GM19025 (cell line): ENCODE measurements at regions not wholly inside any gene's neighbourhood (a gene's known extent, or its start where the extent isn't known, plus 50 kb on each side); places are given as distances from the start of the nearest gene placed in this dataset.

Experiments
- ATAC-seq: cut with Tn5 transposase; IDR thresholded peaks from one replicate; pipeline ENCODE4 v1.9.1; 2021; ENCODE audit warnings: mild to moderate bottlenecking, low read depth, moderate library complexity; ENCODE audit not compliant: unreplicated experiment

DNA sequence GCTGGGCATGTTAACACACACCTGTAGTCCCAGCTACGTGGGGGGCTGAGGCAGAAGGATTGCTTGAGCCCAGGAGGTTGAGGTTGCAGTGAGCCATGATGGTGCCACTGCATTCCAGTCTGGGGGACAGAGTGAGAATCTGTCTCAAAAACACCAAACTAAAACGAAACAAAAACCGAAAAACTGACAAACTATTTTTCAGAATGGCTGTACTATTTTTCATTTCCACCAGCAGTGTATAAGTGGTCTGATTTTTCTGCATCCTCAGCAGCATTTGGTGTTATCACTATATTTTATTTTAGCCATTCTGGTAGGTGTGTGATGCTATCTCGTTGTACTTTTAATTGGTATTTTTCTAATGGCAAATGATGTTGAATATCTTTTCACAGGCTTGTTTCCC lies 95.2 kb downstream of the PDCL3 start:
- ATAC-seq = no peak

DNA sequence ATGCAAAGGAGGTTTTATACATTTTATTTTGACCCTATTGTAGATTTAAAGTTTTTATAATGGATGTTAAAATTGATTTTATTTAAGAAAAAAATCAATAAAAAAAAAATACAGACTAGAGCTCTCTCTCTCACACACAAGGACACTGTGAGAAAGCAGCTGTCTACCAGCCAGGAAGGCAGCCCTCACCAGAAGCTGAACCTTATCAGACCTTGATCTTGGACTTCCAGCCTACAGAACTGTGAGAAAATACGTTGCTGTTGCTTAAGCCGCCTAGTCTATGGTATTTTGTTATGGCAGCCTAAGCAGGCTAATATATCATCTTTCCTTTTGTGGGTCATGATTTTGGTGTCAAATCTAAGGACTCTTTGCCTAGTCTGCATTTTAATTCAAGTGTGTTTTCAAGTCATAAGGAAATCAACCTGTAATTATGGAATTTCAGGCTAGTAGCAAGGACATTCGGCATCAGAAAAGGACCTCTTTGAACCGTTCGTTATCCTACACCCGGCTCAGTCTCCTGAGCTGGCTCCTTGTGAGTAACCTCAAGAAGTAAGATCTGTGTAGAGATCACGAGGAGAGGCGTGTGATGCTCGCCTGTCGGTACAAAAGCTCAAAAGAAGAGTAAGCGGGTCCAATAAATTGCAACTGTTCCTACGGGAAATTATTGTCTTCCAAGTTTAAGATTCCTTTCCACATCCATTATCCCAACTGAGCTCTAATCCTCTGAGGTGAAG lies 98.2 kb downstream of the PDCL3 start:
- no peak for ATAC-seq

DNA sequence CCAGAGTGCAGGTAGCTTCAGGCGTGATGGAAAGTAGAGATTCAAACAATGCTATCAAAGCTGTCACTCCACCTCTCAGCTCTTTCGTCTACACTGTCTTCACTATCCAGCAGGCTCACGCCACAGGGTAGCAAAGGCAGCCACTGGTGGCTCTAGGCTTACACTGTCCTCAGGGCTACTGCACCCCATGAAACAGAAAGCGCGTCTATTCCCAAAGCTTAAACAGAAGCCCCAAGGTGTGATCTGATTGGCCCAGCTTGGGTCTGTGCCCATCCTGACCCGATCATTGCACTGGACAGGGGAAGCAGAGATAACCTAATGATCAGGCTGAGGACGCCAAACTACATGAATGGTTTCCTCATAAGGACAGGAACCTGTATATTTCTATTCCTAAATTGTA lies 100.1 kb downstream of the PDCL3 start:
- no peak for ATAC-seq

DNA sequence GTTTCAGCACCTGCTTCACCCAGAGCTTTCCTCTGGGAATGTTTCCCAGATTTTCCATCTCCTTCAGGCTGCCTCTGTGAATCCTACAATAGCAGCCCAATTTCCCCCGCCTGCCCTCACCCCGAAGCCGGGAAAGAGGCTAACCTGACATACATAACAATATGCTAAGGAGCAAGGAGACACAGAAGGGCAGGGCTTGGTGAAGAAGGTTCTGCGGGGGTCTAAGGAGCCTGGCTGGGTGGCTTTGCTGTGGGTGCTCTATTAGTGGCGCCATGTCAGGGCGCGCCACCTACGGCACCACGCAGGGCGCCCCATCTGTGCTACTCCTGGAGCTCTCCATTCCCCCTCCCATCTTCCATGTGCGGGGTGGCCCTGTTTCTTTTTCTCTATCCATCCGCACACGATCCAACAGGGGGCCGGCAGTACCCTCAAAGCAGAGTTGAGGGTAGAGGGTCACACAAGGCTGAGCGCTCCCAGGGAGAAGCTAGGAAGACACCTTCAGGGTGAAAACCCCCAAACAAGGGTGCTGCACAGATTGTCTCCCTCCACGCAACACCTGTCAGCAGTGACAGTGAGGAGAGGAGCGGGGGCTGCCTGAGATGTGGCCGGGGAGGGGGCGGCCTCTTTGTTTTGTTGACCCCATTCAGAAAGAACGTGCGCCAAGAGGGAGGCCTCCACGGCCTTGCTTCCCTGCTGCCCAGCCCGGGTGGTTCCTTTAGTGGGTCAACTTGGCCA lies 101.4 kb downstream of the PDCL3 start:
- no peak for ATAC-seq

DNA sequence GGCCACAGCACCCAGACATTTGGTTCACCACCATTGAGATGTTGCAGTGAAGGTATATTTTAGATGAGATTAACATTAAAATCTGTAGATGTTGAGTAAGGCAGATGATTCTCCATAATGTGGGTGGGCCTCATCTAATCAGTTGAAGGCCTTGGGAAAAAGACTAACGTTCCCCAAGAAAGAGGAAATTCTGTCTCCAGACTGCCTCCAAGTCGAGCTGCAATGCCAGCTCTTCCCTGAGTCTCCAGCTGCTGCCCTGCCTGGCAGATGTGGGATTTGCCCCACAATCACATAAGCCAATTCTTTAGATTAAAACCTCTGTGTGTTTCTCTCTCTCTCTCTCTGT lies 101.9 kb downstream of the PDCL3 start:
- ATAC-seq = no peak

DNA sequence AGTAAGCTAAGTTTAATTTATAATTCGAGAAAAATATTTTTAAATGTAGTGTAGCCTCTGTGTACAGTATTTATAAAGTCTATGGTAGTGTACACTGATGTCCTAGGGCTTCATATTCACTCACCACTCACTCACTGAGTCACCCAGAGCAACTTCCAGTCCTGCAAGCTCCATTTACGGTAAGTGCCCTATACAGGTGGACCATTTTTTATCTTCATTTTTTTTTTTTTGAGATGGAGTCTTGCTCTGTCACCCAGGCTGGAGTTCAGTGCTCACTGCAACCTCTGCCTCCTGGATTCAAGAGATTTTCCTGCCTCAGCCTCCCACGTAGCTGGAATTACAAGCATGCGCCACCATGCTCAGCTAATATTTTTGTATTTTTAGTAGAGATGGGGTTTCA lies 104.2 kb downstream of the PDCL3 start:
- no peak for ATAC-seq

DNA sequence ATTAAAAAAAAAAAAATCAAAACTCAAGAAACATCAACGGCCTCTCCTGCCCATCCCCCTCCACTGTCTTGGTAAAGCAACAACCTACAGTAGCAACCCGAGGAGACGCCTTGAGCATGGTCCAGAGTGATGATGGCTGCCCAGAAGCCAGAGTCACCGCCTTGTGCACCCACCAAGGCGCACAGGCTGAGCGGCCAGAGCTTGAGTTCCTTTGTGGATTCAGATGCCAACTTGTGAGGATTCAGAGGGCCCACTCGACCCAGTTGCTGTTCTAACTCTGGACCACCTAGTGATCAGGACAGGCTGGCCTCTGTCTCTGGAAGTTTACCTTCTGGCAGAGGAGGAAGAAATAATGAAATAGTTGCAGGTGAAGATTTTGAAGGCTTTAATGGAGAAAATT lies 105.0 kb downstream of the PDCL3 start:
- ATAC-seq = no peak

DNA sequence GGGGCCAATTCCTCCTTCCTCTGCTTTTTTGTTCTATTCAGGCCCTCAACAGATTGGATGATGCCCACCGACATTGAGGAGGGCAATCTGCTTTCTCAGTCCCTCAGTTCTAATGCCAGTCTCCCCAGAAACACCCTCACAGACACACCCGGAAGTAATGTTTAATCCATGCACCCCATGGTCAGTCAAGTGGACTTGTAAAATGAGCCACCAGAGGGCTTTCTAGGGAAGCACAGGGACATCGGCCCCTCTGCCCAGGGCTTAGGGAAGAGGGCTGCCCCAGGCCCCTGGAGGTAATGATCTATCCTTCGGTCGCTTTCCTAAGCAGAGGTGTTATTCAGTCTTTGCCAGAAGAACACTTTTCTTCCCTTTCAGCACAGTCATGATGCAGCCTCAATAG lies 107.4 kb downstream of the PDCL3 start:
- ATAC-seq = no peak

DNA sequence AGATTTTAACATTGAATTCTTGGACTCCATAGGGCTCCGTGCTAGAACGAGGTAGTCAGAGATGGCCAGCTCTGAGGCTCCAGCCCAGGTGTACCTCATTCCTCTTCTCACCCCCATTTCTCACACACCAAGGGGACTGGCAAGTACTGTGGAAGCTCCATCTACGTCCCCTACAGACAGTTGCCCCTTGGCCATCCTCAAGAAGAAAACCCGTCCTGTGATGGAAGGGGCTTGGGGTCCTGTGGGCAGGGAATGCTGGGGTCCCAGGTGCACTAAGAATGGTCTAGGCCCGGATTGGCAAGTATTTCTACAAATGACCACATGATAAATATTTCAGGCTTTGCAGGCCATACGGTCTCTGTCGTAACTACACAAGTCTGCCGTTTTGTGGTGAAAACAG lies 110.3 kb downstream of the PDCL3 start:
- no peak for ATAC-seq

DNA sequence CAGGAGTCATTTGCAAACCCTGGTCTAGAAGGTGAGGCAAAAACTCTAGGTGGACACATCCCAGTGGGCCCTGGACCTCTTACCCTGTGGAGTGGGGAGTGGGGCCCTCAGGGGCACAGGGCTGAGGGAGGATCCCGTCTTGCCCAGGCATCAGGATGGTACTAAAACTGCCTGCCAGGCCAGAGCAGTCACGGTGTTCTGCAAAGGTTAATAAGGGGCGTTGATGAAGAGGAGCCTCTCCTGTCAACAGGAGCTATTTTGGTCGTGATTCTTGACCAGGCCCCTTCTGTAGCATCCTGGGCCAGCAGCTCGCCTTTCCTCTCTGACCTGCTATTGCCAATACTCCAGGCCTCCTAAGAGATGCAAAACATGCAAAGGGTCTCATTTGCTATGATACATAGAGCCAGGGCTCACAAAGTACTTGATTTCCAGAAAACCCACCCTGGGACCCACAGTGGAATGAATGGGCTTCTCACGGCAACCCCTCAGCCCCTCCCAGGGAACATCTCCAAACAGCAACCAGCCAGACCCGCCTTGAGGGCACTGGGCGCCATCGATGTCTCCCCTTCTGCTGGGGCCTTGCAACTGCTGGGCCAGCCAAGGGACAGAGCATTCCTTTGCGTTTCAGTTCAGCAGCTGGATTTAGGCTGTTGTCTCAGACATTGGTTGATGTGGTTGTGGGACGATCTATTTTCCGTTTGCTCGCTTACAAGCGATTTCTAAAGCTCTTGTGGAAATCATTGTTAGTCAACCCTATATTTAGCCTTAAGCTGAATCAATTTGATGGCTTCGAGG lies 111.1 kb downstream of the PDCL3 start:
- no peak for ATAC-seq

DNA sequence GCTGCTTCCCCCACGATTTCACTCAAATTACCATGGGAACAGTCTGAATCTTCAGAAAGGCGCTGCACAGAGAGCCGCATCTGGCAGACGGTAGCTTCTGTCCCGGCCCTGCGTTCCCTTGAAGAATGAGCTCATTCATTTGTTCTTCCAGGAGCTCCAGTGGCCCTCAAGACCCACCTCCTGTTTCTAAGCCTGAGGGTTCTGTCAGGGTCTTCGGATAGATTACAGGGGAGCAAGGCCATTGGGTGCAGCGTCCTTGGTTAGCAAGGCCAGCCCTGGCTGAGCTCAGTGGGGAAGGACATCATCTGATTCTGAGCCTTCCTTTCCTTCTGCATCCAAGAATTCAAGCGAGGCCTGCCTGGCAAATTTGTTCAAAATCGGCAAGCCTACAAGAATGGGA lies 111.9 kb downstream of the PDCL3 start:
- no peak for ATAC-seq

DNA sequence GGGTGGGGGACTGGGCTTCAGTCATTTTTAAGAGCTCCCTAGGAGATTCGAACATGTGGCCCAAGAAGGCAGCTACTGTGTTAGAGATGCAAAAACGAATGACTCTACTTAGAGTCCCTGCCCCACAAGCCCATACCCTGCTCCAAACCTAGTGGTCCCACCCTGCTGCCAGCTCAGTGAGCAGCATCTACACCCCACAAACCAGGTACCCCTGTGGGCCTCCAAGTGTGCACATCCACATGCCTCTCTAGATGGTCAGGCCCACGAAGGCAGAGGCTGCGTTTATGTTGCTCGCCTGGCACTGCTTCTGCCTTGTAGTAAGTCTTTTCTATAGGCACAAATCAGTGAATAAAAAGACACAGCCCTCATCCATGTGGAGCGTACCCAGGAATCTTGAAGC lies 112.6 kb downstream of the PDCL3 start:
- no peak for ATAC-seq

DNA sequence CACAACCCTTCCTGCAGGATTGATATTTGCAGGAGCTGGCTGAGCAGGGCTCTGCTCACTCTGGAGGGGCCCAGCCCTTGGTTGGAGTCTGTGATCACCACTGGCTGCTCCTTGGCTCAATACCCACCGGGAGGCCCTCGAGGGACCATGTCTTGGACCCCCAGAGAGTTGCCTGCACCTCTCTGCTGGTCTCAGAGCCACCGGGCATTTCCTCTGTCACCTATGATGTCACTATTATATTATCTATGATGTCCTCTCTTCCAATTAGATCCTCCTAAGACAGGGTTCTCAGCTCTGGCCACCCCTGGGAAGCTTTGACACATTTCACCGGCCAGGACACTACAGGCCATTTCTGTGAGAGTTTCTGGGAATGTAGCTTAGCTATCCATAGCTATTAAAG lies 113.1 kb downstream of the PDCL3 start:
- no peak for ATAC-seq

DNA sequence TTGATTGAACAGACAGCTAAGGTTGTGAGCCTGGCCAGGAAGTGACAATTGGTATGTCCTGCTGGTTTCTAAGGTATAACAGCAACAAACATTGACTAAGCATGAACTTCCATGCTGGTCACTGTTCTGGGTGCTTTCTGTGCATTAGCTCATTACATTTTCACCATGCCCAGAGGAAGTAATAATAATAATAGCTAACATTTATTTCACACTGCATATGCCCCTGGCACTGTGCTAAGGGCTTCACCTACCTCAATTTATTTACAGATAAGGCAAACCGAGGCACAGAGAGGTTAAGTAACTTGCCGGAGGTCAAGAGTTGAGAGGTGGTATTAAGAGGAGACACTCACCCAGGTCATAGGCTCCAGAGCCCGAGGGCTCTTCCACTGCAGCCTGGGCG lies 113.6 kb downstream of the PDCL3 start:
- no peak for ATAC-seq

DNA sequence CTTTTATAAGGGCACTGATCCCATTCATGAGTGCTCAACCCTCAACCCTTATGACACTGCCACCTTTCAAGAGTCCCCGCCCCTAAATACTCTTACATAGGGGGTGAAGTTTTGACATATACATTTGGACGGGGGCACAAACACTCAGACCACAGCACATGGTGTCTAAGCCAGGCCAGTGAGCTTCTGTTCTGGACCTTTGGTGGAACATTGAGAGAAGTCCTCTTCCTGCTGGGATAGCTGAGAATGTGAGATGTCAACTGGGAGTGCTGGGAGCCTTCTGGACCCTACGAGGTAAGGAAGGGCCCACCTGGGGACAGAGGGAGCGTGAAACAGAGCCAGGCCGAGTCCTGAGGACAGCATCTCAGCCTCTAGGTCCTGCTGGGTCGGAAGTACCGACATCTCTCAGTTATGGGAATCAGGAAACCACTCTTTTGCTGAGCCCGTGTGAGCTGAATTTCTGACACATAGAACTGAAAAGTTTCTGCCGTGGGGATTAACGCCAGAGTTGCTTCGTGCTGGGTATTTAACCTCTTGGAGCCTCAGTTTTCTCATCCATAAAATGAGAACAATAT lies 114.9 kb downstream of the PDCL3 start:
- no peak for ATAC-seq

DNA sequence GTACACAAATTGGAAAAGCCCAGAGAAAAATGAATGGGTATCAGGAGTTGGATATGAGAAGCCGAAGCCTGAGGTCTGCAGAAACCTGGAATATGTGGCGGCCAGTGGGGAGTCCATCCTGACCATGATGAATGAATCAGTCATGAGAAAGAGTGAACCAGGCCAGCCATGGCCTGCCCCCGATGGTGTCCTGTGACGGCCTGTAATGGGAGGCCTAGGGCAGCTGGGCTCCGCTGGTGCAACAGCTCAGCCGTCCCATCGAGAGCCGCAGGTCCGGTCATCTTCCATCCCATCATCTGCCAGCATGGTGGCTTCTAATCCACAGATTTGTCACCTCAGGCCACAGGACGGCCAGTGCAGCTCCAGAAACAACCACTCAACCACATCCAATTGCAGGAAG lies 116.4 kb downstream of the PDCL3 start:
- ATAC-seq = no peak

DNA sequence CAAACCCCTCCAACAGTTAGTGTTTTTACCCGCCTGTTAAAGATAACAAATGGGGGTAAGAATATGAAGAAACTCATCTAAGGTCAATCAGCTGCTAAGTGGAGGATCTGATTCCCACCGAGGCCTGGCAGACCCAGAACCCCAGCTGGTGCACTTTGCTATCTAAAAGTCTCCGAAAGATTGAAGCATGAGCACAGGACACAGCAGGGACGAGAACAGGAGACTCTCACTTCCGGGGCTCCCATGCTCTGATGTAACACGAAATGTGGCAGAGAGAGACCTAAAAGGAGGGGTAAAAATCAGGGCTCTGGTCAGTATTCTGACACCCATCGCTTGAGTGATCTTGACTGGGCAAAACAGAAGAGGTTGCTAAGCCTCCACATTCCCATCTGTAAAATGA lies 119.7 kb downstream of the PDCL3 start:
- no peak for ATAC-seq

DNA sequence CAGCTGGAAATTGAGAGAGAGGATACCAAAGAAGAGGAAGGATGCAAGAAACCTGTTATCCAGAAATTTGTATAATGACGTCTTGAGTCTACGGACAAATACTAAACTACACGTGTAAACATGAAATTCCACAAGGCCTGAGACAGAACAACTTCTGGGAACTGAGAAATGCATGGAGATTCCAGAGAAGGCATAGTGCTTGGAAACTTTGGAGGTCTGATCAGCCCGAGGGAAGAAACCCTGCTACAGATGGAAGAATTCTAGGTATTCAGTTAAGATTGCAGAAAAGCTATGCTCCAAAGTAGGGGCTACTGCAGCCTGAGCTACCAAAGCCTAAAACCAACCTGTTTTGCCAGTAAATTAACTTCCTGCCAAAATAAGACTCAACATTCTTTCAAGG lies 120.4 kb downstream of the PDCL3 start:
- no peak for ATAC-seq

DNA sequence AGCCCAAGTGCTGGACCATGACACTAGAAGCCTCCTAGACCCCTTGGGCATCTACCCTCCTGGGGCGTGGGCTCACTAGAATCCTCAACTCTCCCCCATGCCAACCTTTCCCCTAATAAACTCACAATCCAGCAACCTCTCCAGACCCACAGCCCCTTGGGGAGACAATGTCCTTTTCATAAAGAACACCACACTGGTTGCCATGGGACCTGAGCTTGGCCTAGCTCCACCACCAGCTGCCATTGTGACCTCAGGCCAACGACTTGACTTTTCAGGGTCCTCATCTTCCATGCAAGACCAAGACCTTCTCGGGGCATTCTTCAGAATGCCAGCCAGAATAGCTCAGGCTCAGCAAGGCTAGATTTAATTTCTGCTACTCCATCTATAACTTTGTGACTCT lies 128.1 kb upstream of the NPAS2 start:
- no peak for ATAC-seq

DNA sequence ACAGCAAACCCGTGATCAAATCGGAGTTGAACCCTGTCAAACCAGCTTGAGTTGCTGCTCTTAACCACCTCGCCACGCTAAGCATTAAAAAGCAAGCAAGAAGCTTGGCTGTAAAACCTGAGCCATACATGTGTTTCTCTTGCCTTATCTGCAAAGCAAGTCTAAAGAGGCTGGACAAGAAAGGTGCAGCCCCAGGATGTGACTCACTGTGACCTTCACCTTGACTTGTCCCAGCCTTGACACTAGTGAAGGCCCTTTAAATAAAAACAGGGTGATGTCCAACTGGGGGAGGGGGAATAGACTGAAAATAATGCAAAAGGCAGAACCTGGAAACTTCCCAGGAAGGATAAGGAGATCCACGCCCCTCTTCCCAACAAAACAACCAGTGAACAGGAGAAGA lies 127.6 kb upstream of the NPAS2 start:
- no peak for ATAC-seq

DNA sequence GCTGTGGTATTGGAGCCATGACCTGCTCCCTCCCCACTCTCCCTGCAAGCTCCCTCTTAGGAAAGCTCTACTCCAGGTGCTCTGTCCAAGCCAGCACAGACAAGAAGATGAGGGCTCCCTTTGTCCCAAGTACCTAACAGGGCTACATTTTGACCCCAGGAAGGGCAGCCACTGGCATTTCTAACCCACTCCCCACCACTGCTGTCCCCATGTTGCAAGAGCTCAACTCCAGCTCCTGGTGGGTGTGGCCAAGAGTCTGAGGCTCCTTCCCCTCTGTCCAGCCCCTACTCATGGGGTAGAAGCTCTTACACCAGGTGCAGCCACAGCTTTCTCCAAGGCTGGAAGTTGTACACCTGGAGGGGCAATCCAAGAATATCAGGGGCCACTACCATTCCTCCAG lies 127.0 kb upstream of the NPAS2 start:
- no peak for ATAC-seq
